GM19351 (cell line): ENCODE measurements at regions not wholly inside any gene's neighbourhood (a gene's known extent, or its start where the extent isn't known, plus 50 kb on each side); places are given as distances from the start of the nearest gene placed in this dataset.

Source experiments
- ATAC-seq: cut with Tn5 transposase; IDR thresholded peaks from one replicate; pipeline ENCODE4 v1.9.1; 2021; ENCODE audit warnings: mild to moderate bottlenecking, moderate library complexity; ENCODE audit not compliant: unreplicated experiment

DNA sequence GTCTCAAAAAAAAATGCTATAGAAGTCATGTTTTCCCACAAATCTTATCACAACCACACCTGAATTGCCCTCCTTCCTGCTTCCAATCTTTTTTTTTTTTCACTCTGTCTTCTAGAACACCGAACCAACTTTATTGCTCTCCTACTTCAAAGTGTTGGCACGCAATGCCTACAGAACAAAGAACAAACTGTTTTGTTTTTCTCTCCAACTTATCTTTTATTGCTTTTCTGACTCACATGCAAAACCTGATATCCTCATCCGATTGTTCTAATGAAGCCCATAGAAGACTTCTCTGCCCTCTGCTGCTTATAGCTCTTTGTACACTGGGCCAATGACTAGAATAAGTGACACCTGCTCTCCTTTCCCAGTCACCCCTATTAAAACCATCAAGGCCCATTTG lies 602.8 kb downstream of the EPHA4 start:
- ATAC-seq = no peak

DNA sequence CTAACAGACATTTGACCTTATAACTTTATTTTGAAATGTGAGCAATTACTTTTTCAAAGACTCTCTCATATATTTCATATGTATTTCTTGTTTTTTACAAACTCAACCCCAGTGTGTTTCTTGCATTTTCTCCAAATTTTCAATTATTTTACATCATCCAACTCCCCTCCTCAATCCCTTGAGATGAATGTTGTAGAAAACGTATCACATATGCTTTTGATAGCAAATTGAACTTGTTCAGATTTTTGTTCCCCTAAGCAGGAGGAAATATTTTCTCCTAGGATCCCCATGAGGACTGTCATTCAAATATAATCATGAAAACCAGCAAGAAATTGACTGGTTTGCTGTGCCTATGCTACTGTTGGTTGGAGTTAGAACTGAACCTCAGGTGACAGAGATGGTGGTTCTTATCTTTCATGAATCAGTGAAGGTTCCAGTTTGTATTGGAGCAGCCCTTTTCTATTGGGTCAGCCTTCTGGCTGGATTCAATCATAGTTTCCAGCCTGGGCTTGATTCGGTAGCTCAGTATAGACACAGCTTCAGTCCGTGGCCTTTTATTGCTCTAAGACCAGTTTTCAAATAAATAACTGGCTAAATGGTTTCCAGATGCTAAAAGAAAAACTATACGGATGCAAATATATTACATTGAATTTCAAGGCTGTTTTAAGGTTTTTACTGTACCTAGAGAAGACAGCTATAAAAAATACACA lies 591.0 kb downstream of the EPHA4 start:
- no peak for ATAC-seq

DNA sequence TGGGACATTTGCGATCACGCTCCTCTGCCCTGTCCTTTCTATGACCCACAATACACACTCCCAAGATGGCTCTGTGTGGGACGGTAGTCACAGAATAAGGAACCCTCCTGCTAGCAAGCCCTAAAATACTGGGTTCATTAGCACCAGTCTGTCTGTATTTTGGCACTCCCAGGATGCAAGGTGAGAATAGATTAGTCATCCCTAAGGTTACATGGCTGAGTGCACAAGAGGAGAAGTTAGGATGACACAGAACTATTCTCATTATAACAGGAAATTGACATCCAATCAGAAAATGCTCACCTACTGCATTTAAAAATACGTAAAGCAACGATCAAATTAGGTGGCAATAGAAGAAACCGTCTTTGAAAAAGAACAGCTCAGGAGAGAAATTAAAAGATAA lies 590.2 kb downstream of the EPHA4 start:
- ATAC-seq = no peak

DNA sequence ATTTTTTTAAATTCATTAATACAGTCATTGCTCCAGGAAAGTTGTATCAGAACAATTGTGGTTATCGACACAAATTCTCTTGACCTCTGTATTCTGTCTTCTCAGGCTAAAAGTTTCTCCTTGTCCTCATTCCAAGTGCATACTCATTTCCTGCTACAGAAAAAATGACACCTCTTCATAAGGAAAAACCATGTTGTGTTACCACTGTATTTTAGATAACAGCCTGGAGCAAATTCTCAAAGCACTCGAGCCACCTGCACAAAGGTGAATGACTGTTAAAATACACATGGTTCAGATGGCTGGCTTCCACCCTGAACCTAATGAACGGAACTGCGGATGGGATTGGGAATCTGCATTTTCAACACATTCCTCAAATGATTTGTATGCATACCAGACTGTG lies 586.5 kb downstream of the EPHA4 start:
- no peak for ATAC-seq

GRCh38 chr2:220987839-220988238 lies 584.3 kb downstream of the EPHA4 start:
- no peak for ATAC-seq

GRCh38 chr2:220991972-220992371 lies 580.1 kb downstream of the EPHA4 start:
- ATAC-seq = no peak

DNA sequence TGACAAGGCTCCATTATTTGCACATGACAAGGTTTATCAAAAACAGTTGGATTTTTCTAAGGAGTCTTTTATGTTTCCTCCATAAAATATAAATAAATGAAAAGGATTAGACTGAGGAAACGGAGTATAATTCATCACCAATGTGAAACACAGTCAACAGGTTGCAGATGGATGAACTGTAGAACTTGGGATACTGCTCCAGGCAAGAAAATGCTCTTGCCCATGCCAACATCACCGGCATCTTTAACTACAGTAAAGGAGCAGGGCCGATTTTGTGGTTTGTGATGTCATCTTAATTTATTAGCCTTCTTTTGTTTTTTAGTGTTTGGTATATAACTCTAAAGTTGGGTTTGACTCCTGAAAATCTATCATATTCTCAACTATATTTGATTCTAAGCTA lies 577.3 kb downstream of the EPHA4 start:
- no peak for ATAC-seq

- no peak for ATAC-seq
These were observed 576.5 kb downstream of the EPHA4 start for GRCh38 chr2:220995581-220995980.

DNA sequence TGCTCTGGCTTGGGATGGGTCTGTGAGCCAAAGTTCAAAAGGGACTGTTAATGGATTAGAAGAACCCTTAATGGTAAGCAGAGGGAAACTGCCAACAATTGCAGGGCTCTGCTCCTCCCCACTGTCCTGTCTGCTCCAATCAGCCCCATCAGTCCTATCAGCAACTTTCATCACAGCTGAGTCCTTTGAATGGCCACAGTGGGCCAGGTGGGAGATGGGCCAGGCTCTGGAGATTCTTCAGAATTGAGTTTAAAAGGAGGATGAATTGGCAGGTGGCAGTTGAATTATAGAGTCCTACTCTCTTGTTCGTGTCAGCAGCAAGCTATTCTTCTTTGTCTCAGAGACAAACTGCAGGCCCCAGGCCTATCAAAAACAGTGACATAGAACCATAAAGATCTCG lies 573.9 kb downstream of the EPHA4 start:
- no peak for ATAC-seq

- ATAC-seq = no peak
These were observed 572.7 kb downstream of the EPHA4 start for GRCh38 chr2:220999356-220999755.

- ATAC-seq = no peak
These were observed 570.7 kb downstream of the EPHA4 start for GRCh38 chr2:221001381-221001801.

DNA sequence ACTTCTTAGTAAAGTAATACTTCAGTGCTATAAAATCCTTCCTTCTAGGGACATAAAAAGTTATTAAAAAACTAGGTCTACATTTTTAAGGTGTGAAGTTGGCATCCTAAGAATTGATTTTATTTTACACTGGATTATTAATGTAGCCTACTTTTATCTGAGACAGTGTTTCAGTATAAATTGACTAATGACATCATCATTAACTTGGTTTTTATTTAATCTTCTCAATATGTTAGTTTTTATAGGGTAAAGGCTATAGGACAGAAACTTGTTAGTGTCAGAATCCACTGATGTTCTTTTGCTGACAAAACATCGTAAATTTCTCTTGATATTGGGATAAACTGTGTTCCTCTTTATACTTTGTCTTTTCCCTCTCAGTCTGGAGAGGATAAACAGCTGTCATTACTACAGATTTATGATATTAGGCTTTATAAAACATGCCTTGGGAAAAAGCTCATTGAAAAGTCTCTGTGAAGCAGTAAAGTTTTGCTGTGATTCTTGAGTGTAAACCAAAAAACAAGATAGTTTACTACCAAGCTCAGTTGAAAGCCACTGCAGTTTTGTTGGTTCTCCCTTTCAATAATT lies 569.9 kb downstream of the EPHA4 start:
- ATAC-seq = no peak

DNA sequence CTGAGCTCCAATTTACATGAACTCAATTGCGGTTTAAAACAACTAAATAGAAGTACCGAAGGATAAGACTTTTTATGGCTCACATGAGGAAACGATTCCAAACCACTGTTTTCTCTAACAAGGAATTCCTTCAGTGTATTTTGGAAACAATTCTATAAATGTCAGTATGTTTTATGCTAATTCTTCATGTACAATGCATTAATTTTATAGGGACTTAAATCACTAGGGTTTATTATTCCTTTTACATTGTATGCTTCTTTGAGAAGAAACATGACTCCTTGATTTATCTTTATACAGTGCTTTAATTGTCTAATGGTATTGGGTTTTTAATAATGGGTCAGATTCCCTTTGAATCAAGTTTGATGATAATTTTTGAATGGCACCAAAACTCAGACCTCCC lies 566.8 kb downstream of the EPHA4 start:
- no peak for ATAC-seq

- ATAC-seq = no peak
These were observed 566.0 kb downstream of the EPHA4 start for GRCh38 chr2:221006084-221006483.

DNA sequence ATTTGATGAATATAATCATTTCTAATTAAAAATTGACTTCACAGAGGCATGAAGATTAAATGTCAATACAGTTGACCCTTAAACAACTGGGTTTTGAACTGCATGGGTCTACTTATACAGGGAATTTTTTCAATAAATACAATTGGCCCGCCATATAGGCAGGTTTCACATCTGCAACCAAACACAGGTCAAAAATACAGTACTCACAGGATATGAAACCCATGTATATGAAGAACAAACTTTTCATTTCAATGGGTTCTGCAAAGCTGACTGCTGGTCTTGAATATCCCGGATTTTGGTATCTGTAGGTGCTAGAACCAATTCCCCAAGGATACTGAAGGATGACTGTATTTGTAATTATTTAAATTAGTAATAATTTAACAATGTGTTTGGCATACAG lies 555.6 kb downstream of the EPHA4 start:
- no peak for ATAC-seq

GRCh38 chr2:221018262-221018661 lies 553.8 kb downstream of the EPHA4 start:
- ATAC-seq = no peak

- no peak for ATAC-seq
These were observed 552.4 kb downstream of the EPHA4 start for GRCh38 chr2:221019668-221020067.

- ATAC-seq = no peak
These were observed 549.5 kb downstream of the EPHA4 start for GRCh38 chr2:221022554-221022953.

DNA sequence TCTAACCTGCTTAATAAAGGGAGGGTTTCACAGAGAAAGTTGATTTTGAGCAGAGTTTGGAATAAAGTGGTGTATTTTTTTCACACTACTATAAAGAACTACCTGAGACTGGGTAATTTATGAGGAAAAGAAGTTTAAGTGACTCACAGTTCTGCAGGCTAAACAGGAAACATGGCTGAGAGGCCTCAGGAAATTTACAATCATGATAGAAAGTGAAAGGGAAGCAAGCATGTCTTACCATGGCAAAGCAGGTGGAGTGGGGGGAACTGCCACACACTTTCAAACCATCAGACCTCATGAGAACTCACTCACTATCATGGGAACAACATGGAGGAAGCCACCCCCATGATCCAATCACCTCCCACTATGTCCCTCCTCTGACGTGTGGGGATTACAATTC lies 546.7 kb downstream of the EPHA4 start:
- ATAC-seq = no peak

DNA sequence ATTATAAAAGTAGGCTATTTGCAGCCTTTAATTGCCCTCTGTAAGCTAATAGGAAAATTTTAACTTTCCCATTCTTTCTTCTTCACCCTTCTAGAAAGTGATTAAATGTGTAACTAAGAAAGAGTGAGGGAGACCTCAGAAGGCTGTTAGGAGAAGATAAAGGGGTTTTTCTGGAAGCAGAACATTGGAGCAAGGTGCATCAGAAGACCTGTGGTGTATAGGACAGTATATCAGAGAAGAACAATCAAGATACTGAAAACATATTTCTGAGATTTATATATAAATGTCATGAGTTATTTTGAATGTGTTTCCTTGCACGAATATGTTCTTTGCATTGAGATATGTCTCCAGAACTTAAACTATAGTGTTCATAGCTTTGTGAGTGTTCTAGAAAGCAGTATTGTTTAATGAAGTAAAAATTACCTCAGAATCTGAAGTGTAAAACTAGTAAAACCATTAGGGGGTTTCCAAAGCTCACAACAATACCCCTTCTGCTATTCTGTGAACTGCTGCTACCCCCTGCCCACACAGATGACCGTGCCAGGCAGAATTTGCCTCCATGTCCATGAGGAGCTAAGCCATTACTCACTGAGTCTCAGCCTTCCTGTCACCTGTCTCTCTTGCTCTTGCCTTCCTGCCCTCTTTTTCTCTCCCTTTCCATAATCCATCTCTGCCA lies 537.9 kb downstream of the EPHA4 start:
- ATAC-seq = no peak

- no peak for ATAC-seq
These were observed 537.1 kb downstream of the EPHA4 start for GRCh38 chr2:221034973-221035372.

- no peak for ATAC-seq
These were observed 529.2 kb downstream of the EPHA4 start for GRCh38 chr2:221042926-221043325.
